K562 (cell line): ENCODE measurements at regions not wholly inside any gene's neighbourhood (a gene's known extent, or its start where the extent isn't known, plus 50 kb on each side); places are given as distances from the start of the nearest gene placed in this dataset.

Source experiments
- EWSR1 ChIP-seq: fragments of 450-650 bp; IDR thresholded peaks from 2 replicates; pipeline ENCODE4 v1.6.1; 2018; ENCODE audit warnings: borderline replicate concordance, mild to moderate bottlenecking, low read depth, moderate library complexity; ENCODE audit not compliant: partially characterized antibody
- HOMEZ ChIP-seq: fragments of 250-450 bp; sonication (Bioruptor Pico); IDR thresholded peaks from 2 replicates; pipeline ENCODE4 v1.4.0; 2020; ENCODE audit warnings: mild to moderate bottlenecking, moderate library complexity
- L3MBTL2 ChIP-seq: fragments of 450-650 bp; IDR thresholded peaks from 2 replicates; pipeline ENCODE4 v1.6.1; 2016; ENCODE audit warnings: mild to moderate bottlenecking, moderate library complexity
- MTF1 ChIP-seq: fragments of 250-450 bp; sonication (Bioruptor Pico); IDR thresholded peaks from 2 replicates; pipeline ENCODE4 v1.9.0; 2021; ENCODE audit warnings: moderate library complexity, mild to moderate bottlenecking, inconsistent platforms, borderline replicate concordance
- PRDM10 ChIP-seq: fragments of 450-650 bp; IDR thresholded peaks from 2 replicates; pipeline ENCODE4 v1.6.1; 2018; ENCODE audit not compliant: partially characterized antibody
- SMAD1 ChIP-seq: fragments of 150-350 bp; IDR thresholded peaks from 2 replicates; pipeline ENCODE4 v1.6.1; 2014; ENCODE audit warnings: low read length, low read depth; ENCODE audit not compliant: partially characterized antibody
- SRSF9 ChIP-seq: fragments of 200-400 bp; formaldehyde crosslinking; IDR thresholded peaks from 2 replicates; pipeline ENCODE4 v1.6.1; 2017; ENCODE audit warnings: low read depth, low read length, borderline replicate concordance
- TEAD2 ChIP-seq: fragments of 450-650 bp; IDR thresholded peaks from 2 replicates; pipeline ENCODE4 v1.6.1; 2016; ENCODE audit warnings: missing genetic modification characterization, control low read depth, missing compliant biosample characterization
- ZNF436 ChIP-seq: fragments of 250-450, 450-650 bp; sonication (Bioruptor Pico); formaldehyde crosslinking; IDR thresholded peaks from 2 replicates; pipeline ENCODE4 v1.7.0; 2020; ENCODE audit warnings: mild to moderate bottlenecking
- TF ChIP-seq, protein P1 (sequence below): fragments of 450-650 bp; IDR thresholded peaks from 2 replicates; pipeline ENCODE4 v1.6.1; 2016; ENCODE audit warnings: mild to moderate bottlenecking, moderate library complexity

DNA sequence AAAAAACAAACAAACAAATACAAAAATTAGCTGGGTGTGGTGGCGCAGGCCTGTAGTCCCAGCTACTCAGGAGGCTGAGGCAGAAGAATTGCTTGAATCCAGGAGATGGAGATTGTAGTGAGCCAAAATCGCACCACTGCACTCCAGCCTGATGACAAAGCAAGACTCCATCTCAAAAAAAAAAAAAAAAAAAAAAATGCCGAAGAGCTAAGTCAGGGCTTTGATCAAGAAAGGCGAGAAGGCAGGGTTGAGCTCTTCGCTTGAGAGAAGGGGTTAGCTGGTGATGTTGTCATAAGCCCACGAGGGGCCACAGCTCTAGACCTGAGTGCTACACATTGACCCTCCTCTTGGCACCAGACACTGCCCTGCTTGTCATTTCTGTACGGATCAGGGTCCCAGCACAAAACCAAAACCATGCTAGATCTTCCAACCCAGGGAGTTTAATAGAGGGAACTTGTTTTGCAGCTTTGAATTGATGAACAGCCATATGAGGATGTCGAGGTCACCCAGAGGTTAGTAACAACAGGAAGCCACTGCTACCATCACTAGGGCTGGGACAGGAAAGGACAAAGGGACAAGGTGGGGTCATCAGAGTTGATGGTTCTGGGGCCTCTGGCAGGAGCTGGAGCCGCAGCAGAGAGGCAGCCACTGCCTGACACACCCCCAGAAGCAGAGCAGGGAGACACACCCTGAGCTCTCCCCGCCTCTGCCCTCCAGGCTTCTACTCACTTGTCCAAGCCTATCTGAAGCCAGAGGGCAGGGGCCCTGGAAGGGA, 122.7 kb downstream of the SNX5 start (continued):
- TF ChIP-seq, protein P1, sequence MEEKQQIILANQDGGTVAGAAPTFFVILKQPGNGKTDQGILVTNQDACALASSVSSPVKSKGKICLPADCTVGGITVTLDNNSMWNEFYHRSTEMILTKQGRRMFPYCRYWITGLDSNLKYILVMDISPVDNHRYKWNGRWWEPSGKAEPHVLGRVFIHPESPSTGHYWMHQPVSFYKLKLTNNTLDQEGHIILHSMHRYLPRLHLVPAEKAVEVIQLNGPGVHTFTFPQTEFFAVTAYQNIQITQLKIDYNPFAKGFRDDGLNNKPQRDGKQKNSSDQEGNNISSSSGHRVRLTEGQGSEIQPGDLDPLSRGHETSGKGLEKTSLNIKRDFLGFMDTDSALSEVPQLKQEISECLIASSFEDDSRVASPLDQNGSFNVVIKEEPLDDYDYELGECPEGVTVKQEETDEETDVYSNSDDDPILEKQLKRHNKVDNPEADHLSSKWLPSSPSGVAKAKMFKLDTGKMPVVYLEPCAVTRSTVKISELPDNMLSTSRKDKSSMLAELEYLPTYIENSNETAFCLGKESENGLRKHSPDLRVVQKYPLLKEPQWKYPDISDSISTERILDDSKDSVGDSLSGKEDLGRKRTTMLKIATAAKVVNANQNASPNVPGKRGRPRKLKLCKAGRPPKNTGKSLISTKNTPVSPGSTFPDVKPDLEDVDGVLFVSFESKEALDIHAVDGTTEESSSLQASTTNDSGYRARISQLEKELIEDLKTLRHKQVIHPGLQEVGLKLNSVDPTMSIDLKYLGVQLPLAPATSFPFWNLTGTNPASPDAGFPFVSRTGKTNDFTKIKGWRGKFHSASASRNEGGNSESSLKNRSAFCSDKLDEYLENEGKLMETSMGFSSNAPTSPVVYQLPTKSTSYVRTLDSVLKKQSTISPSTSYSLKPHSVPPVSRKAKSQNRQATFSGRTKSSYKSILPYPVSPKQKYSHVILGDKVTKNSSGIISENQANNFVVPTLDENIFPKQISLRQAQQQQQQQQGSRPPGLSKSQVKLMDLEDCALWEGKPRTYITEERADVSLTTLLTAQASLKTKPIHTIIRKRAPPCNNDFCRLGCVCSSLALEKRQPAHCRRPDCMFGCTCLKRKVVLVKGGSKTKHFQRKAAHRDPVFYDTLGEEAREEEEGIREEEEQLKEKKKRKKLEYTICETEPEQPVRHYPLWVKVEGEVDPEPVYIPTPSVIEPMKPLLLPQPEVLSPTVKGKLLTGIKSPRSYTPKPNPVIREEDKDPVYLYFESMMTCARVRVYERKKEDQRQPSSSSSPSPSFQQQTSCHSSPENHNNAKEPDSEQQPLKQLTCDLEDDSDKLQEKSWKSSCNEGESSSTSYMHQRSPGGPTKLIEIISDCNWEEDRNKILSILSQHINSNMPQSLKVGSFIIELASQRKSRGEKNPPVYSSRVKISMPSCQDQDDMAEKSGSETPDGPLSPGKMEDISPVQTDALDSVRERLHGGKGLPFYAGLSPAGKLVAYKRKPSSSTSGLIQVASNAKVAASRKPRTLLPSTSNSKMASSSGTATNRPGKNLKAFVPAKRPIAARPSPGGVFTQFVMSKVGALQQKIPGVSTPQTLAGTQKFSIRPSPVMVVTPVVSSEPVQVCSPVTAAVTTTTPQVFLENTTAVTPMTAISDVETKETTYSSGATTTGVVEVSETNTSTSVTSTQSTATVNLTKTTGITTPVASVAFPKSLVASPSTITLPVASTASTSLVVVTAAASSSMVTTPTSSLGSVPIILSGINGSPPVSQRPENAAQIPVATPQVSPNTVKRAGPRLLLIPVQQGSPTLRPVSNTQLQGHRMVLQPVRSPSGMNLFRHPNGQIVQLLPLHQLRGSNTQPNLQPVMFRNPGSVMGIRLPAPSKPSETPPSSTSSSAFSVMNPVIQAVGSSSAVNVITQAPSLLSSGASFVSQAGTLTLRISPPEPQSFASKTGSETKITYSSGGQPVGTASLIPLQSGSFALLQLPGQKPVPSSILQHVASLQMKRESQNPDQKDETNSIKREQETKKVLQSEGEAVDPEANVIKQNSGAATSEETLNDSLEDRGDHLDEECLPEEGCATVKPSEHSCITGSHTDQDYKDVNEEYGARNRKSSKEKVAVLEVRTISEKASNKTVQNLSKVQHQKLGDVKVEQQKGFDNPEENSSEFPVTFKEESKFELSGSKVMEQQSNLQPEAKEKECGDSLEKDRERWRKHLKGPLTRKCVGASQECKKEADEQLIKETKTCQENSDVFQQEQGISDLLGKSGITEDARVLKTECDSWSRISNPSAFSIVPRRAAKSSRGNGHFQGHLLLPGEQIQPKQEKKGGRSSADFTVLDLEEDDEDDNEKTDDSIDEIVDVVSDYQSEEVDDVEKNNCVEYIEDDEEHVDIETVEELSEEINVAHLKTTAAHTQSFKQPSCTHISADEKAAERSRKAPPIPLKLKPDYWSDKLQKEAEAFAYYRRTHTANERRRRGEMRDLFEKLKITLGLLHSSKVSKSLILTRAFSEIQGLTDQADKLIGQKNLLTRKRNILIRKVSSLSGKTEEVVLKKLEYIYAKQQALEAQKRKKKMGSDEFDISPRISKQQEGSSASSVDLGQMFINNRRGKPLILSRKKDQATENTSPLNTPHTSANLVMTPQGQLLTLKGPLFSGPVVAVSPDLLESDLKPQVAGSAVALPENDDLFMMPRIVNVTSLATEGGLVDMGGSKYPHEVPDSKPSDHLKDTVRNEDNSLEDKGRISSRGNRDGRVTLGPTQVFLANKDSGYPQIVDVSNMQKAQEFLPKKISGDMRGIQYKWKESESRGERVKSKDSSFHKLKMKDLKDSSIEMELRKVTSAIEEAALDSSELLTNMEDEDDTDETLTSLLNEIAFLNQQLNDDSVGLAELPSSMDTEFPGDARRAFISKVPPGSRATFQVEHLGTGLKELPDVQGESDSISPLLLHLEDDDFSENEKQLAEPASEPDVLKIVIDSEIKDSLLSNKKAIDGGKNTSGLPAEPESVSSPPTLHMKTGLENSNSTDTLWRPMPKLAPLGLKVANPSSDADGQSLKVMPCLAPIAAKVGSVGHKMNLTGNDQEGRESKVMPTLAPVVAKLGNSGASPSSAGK, result no peak
- TF ChIP-seq EWSR1, result no peak
- TF ChIP-seq PRDM10, result no peak
- no peak for TF ChIP-seq SMAD1
- TF ChIP-seq HOMEZ (CRISPR knock-in tag), result no peak
- no peak for TF ChIP-seq MTF1 (CRISPR knock-in tag)
- no peak for TF ChIP-seq ZNF436 (CRISPR knock-in tag)
- no peak for TF ChIP-seq L3MBTL2
- TF ChIP-seq TEAD2 (tag), result no peak
- TF ChIP-seq SRSF9, result no peak
